ENCODE measurements at regions not wholly inside any gene's neighbourhood (a gene's known extent, or its start where the extent isn't known, plus 50 kb on each side); places are given as distances from the start of the nearest gene placed in this dataset.
A peak's percentile ranks its signal among the peaks of the same experiment; 100 is the strongest.

- TF ChIP-seq HNF4G (IDR thresholded peaks at IDR 0.05) (no peak), RAD21 (IDR thresholded peaks at IDR 0.05) (peak in 1 of 2 donors; percentile 50)
- no peaks in the 10 kb centered on the region for H3K27me3 ChIP-seq (ENCODE audit: control insufficient read depth in 4 of 4, insufficient read depth in 4 of 4, low read length in 3 of 4)
- H3K4me1 ChIP-seq (ENCODE audit: control insufficient read depth in 4 of 4, insufficient read depth in 4 of 4, low read length in 3 of 4), result no peaks in the 10 kb centered on the region
- WGBS, result 81% methylated on average over 2 of the region's 2 CpGs
- no peak overlapping the region for H3K27ac ChIP-seq (ENCODE audit: low read depth in 1 of 2, low read length in 2 of 2)
- no peak for DNase-seq (ENCODE audit: low spot score)
- no peaks in the 10 kb centered on the region for H3K36me3 ChIP-seq (ENCODE audit: control insufficient read depth in 4 of 4, insufficient read depth in 3 of 4, low read depth in 1 of 4, low read length in 3 of 4)
- H3K4me3 ChIP-seq (ENCODE audit: low read depth in 1 of 3, low read length in 3 of 3), result no peak overlapping the region
- H3K9me3 ChIP-seq (ENCODE audit: control insufficient read depth in 4 of 4, low read length in 3 of 4), result no peaks in the 10 kb centered on the region
- H3K9ac ChIP-seq (ENCODE audit: low read depth in 1 of 2, low read length in 2 of 2), result no peak overlapping the region
Measured at GRCh38 chr10:1961989-1962388, 224.7 kb upstream of the ADARB2 start.

GRCh38 chr10:1960982-1961381 is 223.7 kb upstream of the ADARB2 start:
- H3K4me1 ChIP-seq (ENCODE audit: control insufficient read depth in 4 of 4, insufficient read depth in 4 of 4, low read length in 3 of 4), result no peaks in the 10 kb centered on the region
- WGBS, result 79% methylated on average over 2 of the region's 2 CpGs
- no peak for TF ChIP-seq RXRA (IDR thresholded peaks at IDR 0.05)
- no peak for TF ChIP-seq FOXA2 (IDR thresholded peaks at IDR 0.05)
- H3K27me3 ChIP-seq (ENCODE audit: control insufficient read depth in 4 of 4, insufficient read depth in 4 of 4, low read length in 3 of 4), result no peaks in the 10 kb centered on the region
- H3K9me3 ChIP-seq (ENCODE audit: control insufficient read depth in 4 of 4, low read length in 3 of 4), result no peaks in the 10 kb centered on the region
- H3K27ac ChIP-seq (ENCODE audit: low read depth in 1 of 2, low read length in 2 of 2), result no peak overlapping the region
- H3K36me3 ChIP-seq (ENCODE audit: control insufficient read depth in 4 of 4, insufficient read depth in 3 of 4, low read depth in 1 of 4, low read length in 3 of 4), result no peaks in the 10 kb centered on the region
- no peak overlapping the region for H3K9ac ChIP-seq (ENCODE audit: low read depth in 1 of 2, low read length in 2 of 2)
- no peak overlapping the region for H3K4me3 ChIP-seq (ENCODE audit: low read depth in 1 of 3, low read length in 3 of 3)
- DNase-seq (ENCODE audit: low spot score), result no peak

GRCh38 chr10:1957057-1957456 is 219.7 kb upstream of the ADARB2 start:
- DNase-seq (ENCODE audit: low spot score), result no peak
- Histone ChIP-seq H3K9ac (ENCODE audit: low read depth in 1 of 2, low read length in 2 of 2) (no peak overlapping the region), H3K4me1 (ENCODE audit: control insufficient read depth in 4 of 4, insufficient read depth in 4 of 4, low read length in 3 of 4) (no peaks in the 10 kb centered on the region), H3K4me3 (ENCODE audit: low read depth in 1 of 3, low read length in 3 of 3) (no peak overlapping the region), H3K9me3 (ENCODE audit: control insufficient read depth in 4 of 4, low read length in 3 of 4) (peaks cover 0 to 4% (median 0%) of the 10 kb centered on the region in 4 donors), H3K27ac (ENCODE audit: low read depth in 1 of 2, low read length in 2 of 2) (no peak overlapping the region), H3K27me3 (ENCODE audit: control insufficient read depth in 4 of 4, insufficient read depth in 4 of 4, low read length in 3 of 4) (peaks cover 0 to 5% (median 0%) of the 10 kb centered on the region in 4 donors), H3K36me3 (ENCODE audit: control insufficient read depth in 4 of 4, insufficient read depth in 3 of 4, low read depth in 1 of 4, low read length in 3 of 4) (no peaks in the 10 kb centered on the region)
- TF ChIP-seq JUND (IDR thresholded peaks at IDR 0.05) (no peak), HNF4A (conservative IDR thresholded peaks at IDR 0.05) (no peak), RXRA (IDR thresholded peaks at IDR 0.05) (no peak), MAX (IDR thresholded peaks at IDR 0.05) (no peak), YY1 (IDR thresholded peaks at IDR 0.05) (no peak), HNF4G (IDR thresholded peaks at IDR 0.05) (no peak), TAF1 (conservative IDR thresholded peaks at IDR 0.05) (no peak), FOXA2 (IDR thresholded peaks at IDR 0.05) (no peak), GABPA (IDR thresholded peaks at IDR 0.05 in 1 of 2, conservative IDR thresholded peaks at IDR 0.05 in 1 of 2) (no peak), RAD21 (IDR thresholded peaks at IDR 0.05) (no peak), REST (IDR thresholded peaks at IDR 0.05) (no peak), SP1 (IDR thresholded peaks at IDR 0.05) (no peak), CTCF (IDR thresholded peaks at IDR 0.05; ENCODE audit: low read depth, low read length, missing input control) (no peak)
- WGBS, result 68% methylated on average over 4 of the region's 4 CpGs
